Calu3 (cell line): ENCODE measurements at regions not wholly inside any gene's neighbourhood (a gene's known extent, or its start where the extent isn't known, plus 50 kb on each side); places are given as distances from the start of the nearest gene placed in this dataset.

Experiments
- BruUV-seq: library from RNA; stranded (reverse); fragments of 400-500 nt; replicated peaks from 2 replicates; lab custom pipeline; 2021; lab: Mats Ljungman, UMichigan
- CTCF ChIA-PET: fragments of 300-600 bp; sonication (Branson Sonifier 250); formaldehyde crosslinking; loops from one replicate; lab custom pipeline; 2022; ENCODE audit warnings: antibody characterized with exemption; lab: Charles Lee
- DNase-seq: peaks from one replicate; pipeline ENCODE4 v3.0.0; 2022
- H3K27ac Mint-ChIP-seq: one replicate; pipeline ENCODE4 v1.8.0; 2022; ENCODE audit warnings: mixed read lengths; ENCODE audit not compliant: unreplicated experiment
- H3K27me3 Mint-ChIP-seq: one replicate; pipeline ENCODE4 v1.8.0; 2022; ENCODE audit warnings: mixed read lengths; ENCODE audit not compliant: unreplicated experiment
- H3K36me3 Mint-ChIP-seq: one replicate; pipeline ENCODE4 v1.8.0; 2022; ENCODE audit warnings: mild to moderate bottlenecking, moderate library complexity, mixed read lengths; ENCODE audit not compliant: insufficient read depth, unreplicated experiment
- H3K4me1 Mint-ChIP-seq: one replicate; pipeline ENCODE4 v1.8.0; 2022; ENCODE audit warnings: mild to moderate bottlenecking, low read depth, mixed read lengths; ENCODE audit not compliant: unreplicated experiment
- H3K4me3 Mint-ChIP-seq: one replicate; pipeline ENCODE4 v1.8.0; 2022; ENCODE audit warnings: mild to moderate bottlenecking, low read depth, moderate library complexity, mixed read lengths; ENCODE audit not compliant: unreplicated experiment
- H3K9me3 Mint-ChIP-seq: one replicate; pipeline ENCODE4 v1.8.0; 2022; ENCODE audit warnings: low read depth, mixed read lengths; ENCODE audit not compliant: unreplicated experiment
- CTCF ChIP-seq: fragments of 200-600 bp; IDR thresholded peaks from one replicate; pipeline ENCODE4 v1.8.0; 2022; ENCODE audit warnings: antibody characterized with exemption; ENCODE audit not compliant: unreplicated experiment
- intact Hi-C: fragments of 100-400 bp; cut with micrococcal nuclease; formaldehyde crosslinking; loops from one replicate; pipeline ENCODE4 v1.10.0; 2022; ENCODE audit not compliant: unreplicated experiment

GRCh38 chr14:27008187-27008586, 410.4 kb upstream of the NOVA1 start:
- Mint-ChIP-seq H3K27me3 (no peaks in the 10 kb centered on the region), H3K9me3 (peaks cover 7% of the 10 kb centered on the region), H3K4me1 (no peaks in the 10 kb centered on the region), H3K27ac (no peak overlapping the region), H3K36me3 (no peaks in the 10 kb centered on the region), H3K4me3 (no peak overlapping the region)
- CTCF ChIA-PET, result no interaction called here
- no peak for DNase-seq
- intact Hi-C loops, result no loop called here
- BruUV-seq, result no TSS peak
- TF ChIP-seq CTCF, result no peak

- Mint-ChIP-seq H3K4me1 (no peaks in the 10 kb centered on the region), H3K27me3 (no peaks in the 10 kb centered on the region), H3K27ac (no peak overlapping the region), H3K4me3 (no peak overlapping the region), H3K36me3 (no peaks in the 10 kb centered on the region), H3K9me3 (peaks cover 7% of the 10 kb centered on the region)
- no peak for DNase-seq
- no TSS peak for BruUV-seq
- CTCF ChIA-PET, result no interaction called here
- no peak for TF ChIP-seq CTCF
- intact Hi-C loops, result no loop called here
These were observed 414.8 kb upstream of the NOVA1 start for GRCh38 chr14:27012641-27013040.

GRCh38 chr14:27013678-27014077, 415.8 kb upstream of the NOVA1 start:
- Mint-ChIP-seq H3K27ac (no peak overlapping the region), H3K4me1 (no peaks in the 10 kb centered on the region), H3K9me3 (peaks cover 5% of the 10 kb centered on the region), H3K36me3 (no peaks in the 10 kb centered on the region), H3K4me3 (no peak overlapping the region), H3K27me3 (no peaks in the 10 kb centered on the region)
- BruUV-seq, result no TSS peak
- intact Hi-C loops, result no loop called here
- DNase-seq, result no peak
- CTCF ChIA-PET, result no interaction called here
- TF ChIP-seq CTCF, result no peak

GRCh38 chr14:27015065-27015464, 417.2 kb upstream of the NOVA1 start:
- no peak overlapping the region for H3K4me3 Mint-ChIP-seq
- no peak overlapping the region for H3K27ac Mint-ChIP-seq

More at GRCh38 chr14:27015065-27015464, 417.2 kb upstream of the NOVA1 start:
- no peak for DNase-seq
- BruUV-seq, result no TSS peak
- no peaks in the 10 kb centered on the region for H3K27me3 Mint-ChIP-seq
- no peak for TF ChIP-seq CTCF
- no peaks in the 10 kb centered on the region for H3K36me3 Mint-ChIP-seq
- H3K9me3 Mint-ChIP-seq, result no peaks in the 10 kb centered on the region
- H3K4me1 Mint-ChIP-seq, result no peaks in the 10 kb centered on the region
- intact Hi-C loops, result no loop called here
- CTCF ChIA-PET, result no interaction called here
